ENCODE measurements at regions not wholly inside any gene's neighbourhood (a gene's known extent, or its start where the extent isn't known, plus 50 kb on each side); places are given as distances from the start of the nearest gene placed in this dataset.
"Not testable (repeated sequence)": the region's sequence is repeated elsewhere in the genome, so short reads cannot be mapped to it uniquely, and the experiment has no call there.

DNA sequence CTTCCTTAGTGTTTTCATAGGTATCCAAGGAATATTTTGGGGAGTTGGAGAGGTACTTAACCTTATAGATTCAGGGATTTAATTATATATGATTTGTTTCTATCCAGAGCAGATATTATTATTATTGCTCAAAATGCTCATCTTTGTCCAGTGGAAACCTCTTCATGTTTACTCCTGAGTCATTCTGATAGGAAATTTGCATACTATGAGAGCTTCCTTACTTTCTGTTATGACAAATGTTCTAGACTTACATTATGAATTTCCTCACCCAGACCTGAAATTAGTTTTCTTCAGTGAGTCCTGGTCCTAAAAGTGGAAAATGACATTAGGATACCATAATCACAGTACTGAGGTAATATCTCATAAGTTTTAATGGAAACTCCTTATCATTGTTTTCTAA, 57.5 kb upstream of the PLPPR5 start:
- no peak for DNase-seq

DNA sequence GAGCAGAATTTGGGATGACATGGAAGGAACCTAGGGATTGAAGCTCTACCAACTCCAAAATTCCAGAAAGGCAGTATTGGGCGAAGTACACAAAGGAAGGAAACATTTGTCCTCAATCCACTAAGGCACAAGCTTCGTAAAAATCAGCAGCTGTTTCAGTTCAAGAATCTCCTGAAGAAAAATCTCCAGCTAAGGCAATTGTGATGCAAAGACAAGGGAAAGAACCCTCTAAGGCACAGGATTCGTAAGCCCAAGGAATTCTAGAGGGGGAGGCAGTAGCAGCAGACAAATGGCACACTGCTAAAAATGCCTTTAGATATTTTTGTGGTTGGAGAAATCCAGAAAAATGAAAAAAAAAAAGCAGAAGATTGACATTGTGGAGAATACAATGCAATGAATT, 64.5 kb upstream of the PLPPR5 start:
- DNase-seq = no peak

DNA sequence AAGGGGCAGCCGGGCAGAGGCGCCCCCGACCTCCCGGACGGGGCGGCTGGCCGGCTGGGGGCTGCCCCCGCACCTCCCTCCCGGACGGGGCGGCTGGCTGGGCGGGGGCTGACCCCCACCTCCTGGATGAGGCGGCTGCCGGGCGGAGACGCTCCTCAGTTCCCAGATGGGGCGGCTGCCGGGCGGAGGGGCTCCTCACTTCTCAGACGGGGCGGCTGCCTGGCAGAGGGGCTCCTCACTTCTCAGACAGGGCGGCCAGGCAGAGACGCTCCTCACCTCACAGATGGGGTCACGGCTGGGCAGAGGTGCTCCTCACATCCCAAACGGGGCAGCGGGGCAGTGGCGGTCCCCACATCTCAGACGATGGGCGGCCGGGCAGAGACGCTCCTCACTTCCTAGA, 73.9 kb upstream of the PLPPR5 start:
- DNase-seq = not testable (repeated sequence)

- no peak for DNase-seq
Measured at GRCh38 chr1:99082366-99082765, 77.7 kb upstream of the PLPPR5 start.

GRCh38 chr1:99083338-99083737, 78.7 kb upstream of the PLPPR5 start:
- DNase-seq = no peak

DNA sequence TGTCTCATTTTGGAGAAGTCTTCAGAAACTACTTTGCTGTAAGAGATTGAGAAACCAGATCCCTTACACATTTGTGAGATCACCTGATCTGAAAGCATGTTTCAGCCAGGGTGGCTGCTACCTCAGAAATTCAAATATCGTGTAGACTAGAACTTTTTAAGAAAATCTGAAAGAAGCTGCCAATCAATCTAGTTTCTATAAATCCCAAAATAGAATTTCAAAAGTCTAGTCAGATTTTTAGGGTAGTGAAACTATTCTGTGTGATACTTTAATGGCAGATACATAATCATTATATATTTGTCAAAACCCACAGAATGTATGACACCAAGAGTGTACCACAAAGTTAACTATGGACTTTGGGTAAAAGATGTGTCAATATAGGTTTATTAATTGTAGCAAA, 79.9 kb upstream of the PLPPR5 start:
- DNase-seq = no peak

GRCh38 chr1:99086057-99086456, 81.4 kb upstream of the PLPPR5 start:
- DNase-seq = no peak

DNA sequence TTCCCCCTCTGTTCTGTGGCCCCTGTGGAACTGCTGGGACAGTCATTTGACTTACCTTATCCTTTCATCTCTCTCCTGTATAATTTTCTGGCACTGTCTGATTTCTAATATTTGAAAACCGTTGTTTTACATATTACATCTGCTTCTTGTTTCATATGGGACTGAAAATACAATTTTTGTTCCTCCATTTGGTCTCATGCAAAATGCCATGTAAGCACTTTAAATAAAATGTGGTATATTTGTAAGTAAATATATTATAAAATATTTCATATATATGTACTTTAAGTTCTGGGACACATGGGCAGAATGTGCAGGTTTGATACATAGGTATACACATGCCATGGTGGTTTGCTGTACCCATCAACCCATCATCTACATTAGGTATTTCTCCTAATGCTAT, 93.9 kb upstream of the PLPPR5 start:
- no peak for DNase-seq

GRCh38 chr1:99106274-99106673, 101.6 kb upstream of the PLPPR5 start:
- DNase-seq = no peak

DNA sequence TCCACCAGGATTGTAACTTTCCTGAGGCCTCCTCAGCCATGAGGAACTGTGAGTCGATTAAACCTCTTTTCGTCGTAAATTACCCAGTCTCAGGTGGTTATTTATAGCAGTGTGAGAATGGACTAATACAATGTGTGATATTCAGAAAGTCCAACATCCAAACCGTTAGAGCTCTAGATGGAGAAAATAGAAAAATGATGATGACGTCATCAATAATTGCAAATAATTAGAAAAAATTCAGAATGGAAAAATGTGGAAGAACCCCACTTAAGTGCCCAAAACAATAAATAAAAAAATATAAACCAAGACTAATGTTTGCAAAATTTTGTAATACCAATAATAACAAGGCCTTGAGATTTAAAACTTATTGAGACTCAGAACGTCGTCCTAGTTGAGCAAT, 103.0 kb upstream of the PLPPR5 start:
- DNase-seq = no peak

- DNase-seq = no peak
Measured at GRCh38 chr1:99110140-99111041, 105.7 kb upstream of the PLPPR5 start.

DNA sequence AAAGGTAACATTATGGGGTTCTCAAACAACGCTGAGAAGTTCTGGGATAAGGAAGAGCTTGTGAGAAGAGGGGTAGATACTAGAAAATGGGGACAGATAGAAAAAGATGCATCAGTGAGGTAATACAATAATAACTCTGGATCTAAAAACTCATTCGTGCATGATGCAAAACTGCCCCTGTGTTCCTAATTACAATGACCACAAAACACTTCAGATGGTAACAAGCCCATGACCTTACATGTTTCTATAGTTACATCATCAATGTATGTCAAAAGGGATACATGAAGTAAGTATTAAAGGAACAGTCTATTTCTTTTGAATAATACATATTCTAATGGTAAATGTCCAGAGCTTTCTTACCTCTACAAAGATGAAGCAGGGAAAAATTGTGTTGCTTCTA, 110.6 kb upstream of the PLPPR5 start:
- no peak for DNase-seq

DNA sequence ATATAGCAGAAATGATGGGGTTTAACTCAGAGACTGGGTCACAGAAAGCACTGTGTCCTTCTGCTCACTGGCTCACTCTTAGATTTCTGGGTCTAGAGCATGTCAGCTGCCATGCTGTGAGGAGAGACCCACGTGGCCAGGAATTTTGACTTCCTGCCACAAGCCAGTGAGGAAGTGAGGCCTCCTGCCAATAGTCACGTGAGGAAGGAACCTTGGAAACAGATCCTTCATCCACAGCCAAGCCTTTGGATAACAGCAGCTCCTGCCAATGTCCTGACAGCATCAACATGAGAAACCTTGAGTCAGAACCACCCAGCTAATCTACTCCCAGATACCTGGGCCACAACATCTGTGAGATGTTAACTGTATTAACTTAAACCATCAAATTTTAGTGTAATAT, 114.5 kb upstream of the PLPPR5 start:
- no peak for DNase-seq

- DNase-seq = no peak
Measured at GRCh38 chr1:99122039-99122438, 117.4 kb upstream of the PLPPR5 start.

DNA sequence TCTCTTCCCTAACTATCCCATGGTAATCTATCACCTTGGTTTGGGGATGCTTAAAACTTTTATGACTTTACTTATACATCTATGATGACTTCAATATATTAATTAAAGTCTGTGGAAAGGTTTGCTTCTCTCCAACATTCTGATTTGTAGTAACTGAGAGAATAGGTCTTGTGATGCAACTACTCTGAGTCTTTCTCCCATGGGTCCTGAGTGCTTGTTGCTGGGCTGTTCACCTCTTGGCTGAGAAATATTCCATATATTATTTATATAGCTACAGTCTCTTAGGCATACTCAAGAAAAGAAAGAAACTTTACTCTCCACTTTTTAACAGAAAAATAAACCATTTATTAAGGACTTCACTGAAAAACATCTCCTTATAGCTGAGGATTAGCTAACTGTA, 119.3 kb upstream of the PLPPR5 start:
- no peak for DNase-seq

DNA sequence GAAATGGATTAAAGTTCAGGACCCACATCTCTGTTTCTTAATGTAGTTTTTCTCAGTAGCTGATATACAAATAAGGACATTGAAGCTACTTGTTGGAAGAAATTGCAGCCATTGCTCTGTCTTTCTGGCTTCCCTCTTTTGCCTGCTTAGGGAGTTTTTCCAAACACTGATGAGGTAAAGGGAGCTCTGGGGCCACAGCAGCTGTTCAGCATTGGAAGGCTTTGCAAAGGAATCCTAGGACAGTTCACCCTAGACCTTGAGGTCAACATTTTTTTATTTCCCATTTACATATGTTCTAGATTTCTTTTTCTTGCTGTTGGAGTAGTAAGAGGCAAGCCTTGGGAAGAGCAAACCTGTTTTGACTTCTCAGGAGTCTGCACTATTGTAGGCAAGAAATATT, 126.9 kb upstream of the PLPPR5 start:
- DNase-seq = no peak

DNA sequence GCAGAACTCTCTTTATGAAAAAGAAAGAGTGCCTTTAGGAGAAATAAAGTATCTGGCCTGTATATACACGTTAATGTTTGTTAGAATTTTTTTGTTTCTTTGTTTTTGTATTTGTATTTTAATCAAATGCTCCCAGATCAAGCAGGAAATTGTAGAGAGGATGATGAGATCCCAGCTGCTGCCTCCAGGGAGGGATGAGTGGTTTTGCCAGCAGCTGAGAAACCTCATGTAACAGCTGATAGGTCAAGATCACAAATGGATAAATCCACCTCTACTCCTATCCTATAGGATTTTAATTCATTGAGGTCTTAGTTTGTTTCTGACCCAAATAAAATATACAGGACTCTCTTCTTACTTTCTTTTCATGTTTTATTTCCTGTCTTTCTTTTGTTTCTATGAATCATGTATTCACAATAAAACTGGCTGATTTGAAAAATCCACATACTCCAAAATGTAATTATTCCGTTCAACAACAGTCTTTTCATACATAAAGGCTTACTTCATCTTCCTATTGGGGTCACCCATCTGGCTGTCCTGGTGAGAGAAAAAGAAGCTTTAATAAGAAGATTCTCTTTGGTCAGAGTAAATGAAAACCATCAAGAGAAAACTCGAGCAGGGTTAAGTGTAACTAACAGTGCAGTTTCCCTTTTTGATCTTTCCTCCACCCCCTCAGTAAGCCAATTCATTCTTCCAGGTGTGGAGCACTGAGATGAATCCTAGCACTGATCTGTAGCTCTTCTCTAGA, 129.3 kb upstream of the PLPPR5 start:
- no peak for DNase-seq

GRCh38 chr1:99137554-99138206, 126.6 kb upstream of the PLPPR4 start:
- DNase-seq = no peak

DNA sequence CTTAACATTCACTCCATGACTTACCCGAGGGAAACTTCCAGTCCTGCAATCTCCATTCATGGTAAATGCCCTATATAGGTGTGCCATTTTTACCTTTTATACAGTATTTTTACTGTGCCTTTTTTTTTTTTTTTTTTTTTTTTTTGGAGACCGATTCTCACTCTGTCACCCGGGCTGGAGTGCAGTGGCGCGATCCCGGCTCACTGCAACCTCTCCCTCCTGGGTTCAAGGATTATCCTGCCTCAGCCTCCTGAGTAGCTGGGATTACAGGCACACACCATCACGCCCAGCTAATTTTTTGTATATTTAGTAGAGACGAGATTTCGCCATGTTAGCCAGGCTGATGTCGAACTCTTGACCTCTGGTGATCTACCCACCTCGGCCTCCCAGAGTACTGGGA, 124.4 kb upstream of the PLPPR4 start:
- no peak for DNase-seq

DNA sequence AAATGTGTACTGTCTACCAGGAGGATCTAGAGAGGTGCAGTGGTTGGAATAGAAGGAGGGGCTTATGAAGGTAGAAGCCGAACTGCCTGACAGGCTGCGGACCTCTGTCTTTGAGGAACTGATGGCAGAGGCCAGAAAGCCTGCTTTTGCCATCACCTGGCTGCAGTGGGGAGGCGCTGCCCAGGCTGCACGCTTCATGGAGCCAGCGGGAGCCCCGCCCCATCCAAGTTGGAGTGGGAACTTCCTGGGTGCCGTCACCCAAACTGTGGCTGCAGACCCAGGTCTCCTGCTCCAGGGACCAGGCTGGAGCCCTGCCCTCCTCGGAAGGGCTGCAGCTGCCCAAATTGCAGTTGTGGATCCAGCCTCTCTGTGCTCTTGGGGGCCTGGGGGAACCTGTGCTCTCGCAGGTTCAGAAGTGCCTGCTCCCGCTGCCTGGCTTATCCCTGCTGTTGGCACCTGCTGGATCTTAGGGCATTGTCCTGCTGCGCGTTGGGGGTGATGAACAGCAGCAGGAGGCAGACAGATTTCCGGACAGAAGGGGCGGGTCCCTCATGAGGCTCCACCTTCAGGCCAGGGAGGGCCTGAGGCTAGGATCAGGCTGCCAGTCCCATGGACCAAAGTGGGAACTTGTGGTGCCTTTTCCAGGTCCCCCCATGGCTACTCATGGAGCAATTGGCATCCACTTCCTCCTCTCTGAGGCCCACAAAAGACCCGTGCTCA, 118.0 kb upstream of the PLPPR4 start:
- DNase-seq = no peak

DNA sequence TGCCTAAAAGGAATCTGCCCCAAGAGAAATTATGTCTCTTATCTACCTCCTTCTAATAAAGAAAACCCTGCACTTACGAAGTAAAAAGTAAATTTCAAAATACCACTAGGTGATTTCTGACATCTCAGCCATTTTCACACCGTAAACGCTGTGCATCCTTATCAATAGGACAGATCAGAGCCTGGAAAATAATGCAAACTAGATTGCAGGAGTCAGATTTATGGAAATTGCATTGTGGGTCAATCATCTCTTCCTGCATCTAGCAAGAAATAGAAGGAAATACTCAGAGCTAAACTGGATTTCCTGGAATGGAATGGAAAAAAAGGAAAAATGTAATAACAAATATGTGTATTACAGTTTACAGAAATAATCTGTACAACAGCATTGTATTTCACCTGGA, 114.3 kb upstream of the PLPPR4 start:
- no peak for DNase-seq

DNA sequence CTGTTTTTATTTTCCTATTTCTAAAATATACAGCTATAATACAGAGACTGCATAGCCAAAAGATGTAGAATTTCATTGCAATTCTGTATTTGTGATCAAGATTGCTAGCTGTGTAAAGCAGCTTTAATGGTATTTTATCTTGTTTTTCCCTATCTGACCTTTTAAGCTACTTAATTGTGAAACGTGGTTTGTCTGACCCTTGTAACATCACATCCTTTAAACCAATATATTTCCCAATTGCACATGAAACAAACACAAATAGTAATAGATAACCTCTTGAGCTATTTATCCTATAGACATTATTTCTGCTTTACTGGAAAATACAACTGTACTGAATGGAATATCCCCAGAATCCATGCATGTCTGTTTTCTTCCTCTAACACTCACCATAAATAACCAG, 112.2 kb upstream of the PLPPR4 start:
- DNase-seq = no peak

DNA sequence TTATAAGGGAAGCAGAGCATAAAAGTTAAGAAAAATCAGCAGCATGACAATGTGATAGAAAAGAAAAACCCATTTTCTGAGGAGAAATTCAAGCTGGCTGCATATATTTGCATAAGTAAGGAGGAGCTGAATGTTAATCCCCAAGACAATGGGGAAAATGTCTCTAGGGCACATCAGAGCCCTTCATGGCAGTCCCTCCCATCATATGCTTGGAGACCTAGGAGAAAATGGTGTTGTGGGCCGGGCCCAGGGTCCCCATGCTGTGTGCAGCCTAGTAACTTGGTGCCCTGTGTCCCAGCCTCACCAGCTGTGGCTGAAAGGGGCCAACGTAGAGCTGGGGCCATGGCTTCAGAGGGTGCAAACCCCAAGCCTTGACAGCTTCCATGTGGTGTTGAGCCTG, 100.6 kb upstream of the PLPPR4 start:
- DNase-seq = no peak

Measured in CD4-positive, alpha-beta T cell treated with Interleukin-4 for 1 hour (primary cell).